ENCODE measurements at regions not wholly inside any gene's neighbourhood (a gene's known extent, or its start where the extent isn't known, plus 50 kb on each side); places are given as distances from the start of the nearest gene placed in this dataset.

GRCh38 chr9:88820055-88820454, 171.2 kb upstream of the S1PR3 start:
- TF ChIP-seq, protein P1, sequence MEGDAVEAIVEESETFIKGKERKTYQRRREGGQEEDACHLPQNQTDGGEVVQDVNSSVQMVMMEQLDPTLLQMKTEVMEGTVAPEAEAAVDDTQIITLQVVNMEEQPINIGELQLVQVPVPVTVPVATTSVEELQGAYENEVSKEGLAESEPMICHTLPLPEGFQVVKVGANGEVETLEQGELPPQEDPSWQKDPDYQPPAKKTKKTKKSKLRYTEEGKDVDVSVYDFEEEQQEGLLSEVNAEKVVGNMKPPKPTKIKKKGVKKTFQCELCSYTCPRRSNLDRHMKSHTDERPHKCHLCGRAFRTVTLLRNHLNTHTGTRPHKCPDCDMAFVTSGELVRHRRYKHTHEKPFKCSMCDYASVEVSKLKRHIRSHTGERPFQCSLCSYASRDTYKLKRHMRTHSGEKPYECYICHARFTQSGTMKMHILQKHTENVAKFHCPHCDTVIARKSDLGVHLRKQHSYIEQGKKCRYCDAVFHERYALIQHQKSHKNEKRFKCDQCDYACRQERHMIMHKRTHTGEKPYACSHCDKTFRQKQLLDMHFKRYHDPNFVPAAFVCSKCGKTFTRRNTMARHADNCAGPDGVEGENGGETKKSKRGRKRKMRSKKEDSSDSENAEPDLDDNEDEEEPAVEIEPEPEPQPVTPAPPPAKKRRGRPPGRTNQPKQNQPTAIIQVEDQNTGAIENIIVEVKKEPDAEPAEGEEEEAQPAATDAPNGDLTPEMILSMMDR (IDR thresholded peaks at IDR 0.05): no peak
- TF ChIP-seq POLR2A (IDR thresholded peaks at IDR 0.05) (no peak), EP300 (IDR thresholded peaks at IDR 0.05; ENCODE audit: low read depth) (no peak)

All from transverse colon (tissue), 3 donors.